Naive thymus-derived CD8-positive, alpha-beta T cell (primary cell): ENCODE measurements at regions not wholly inside any gene's neighbourhood (a gene's known extent, or its start where the extent isn't known, plus 50 kb on each side); places are given as distances from the start of the nearest gene placed in this dataset.
"Not testable (repeated sequence)": the region's sequence is repeated elsewhere in the genome, so short reads cannot be mapped to it uniquely, and the experiment has no call there.

Source experiments
- ATAC-seq, 2 donors: fragments of 150-1000 bp; cut with Tn5 transposase in 1 of 2; sonication (Bioruptor Pico), chemical (Tn5 transposase) in 1 of 2; 1 replicate in 1 of 2; 2 replicates in 1 of 2; pipeline ENCODE4 v1.10.0; 2021; ENCODE audit warnings: mild to moderate bottlenecking in 2 of 2, moderate library complexity in 2 of 2
- POLR2A ChIA-PET: fragments of 350-600 bp; sonication (Branson Sonifier 250); formaldehyde crosslinking; loops from one replicate; lab custom pipeline; 2021; ENCODE audit warnings: antibody characterized with exemption; lab: Charles Lee
- DNase-seq, 10 donors: peaks; one replicate each; pipeline versions ENCODE4 v3.0.0 to v3.0.0-alpha.2; 2020 to 2022
- H3K27ac Mint-ChIP-seq, 10 donors: one replicate each; pipeline ENCODE4 v1.8.0; 2020 to 2022; ENCODE audit warnings: mild to moderate bottlenecking in 10 of 10, mixed read lengths in 10 of 10, moderate library complexity in 4 of 10, inconsistent platforms in 1 of 10
- H3K27me3 Mint-ChIP-seq, 5 donors: one replicate each; pipeline ENCODE4 v1.8.0; 2021 to 2022; ENCODE audit warnings: mixed read lengths in 5 of 5
- H3K36me3 Mint-ChIP-seq, 3 donors: one replicate each; pipeline ENCODE4 v1.8.0; 2020 to 2022; ENCODE audit warnings: mixed read lengths in 3 of 3, mild to moderate bottlenecking in 2 of 3, inconsistent platforms in 1 of 3
- H3K4me1 Mint-ChIP-seq, 4 donors: one replicate each; pipeline ENCODE4 v1.8.0; 2021 to 2022; ENCODE audit warnings: mixed read lengths in 4 of 4
- H3K4me3 Mint-ChIP-seq, 10 donors: one replicate each; pipeline ENCODE4 v1.8.0; 2020 to 2022; ENCODE audit warnings: mild to moderate bottlenecking in 10 of 10, mixed read lengths in 10 of 10, moderate library complexity in 6 of 10, inconsistent platforms in 1 of 10
- H3K9me3 Mint-ChIP-seq, 9 donors: one replicate each; pipeline ENCODE4 v1.8.0; 2020 to 2022; ENCODE audit warnings: mixed read lengths in 9 of 9, mild to moderate bottlenecking in 3 of 9, inconsistent platforms in 1 of 9, moderate library complexity in 1 of 9

- ATAC-seq = peak in 1 of 2 donors; percentile 55
- H3K27ac Mint-ChIP-seq = no peak overlapping the region
- H3K4me3 Mint-ChIP-seq = peak overlapping the region in 3 of 10 donors; percentile 56 to 69 (median 66)
Measured at GRCh38 chr6:112879920-112880413, 532.8 kb downstream of the RFPL4B start.

GRCh38 chr6:112881027-112881426 is 533.9 kb downstream of the RFPL4B start:
- no peak for ATAC-seq
- Mint-ChIP-seq H3K27ac (peak overlapping the region in 1 of 10 donors; percentile 36), H3K27me3 (no peaks in the 10 kb centered on the region), H3K4me3 (no peak overlapping the region), H3K9me3 (peaks cover 0 to 8% (median 0%) of the 10 kb centered on the region in 9 donors), H3K36me3 (no peaks in the 10 kb centered on the region), H3K4me1 (no peaks in the 10 kb centered on the region)
- DNase-seq = no peak
- POLR2A ChIA-PET = no interaction called here

More at GRCh38 chr6:112879920-112880413, 532.8 kb downstream of the RFPL4B start:
- Mint-ChIP-seq H3K9me3 (peaks cover 0 to 8% (median 0%) of the 10 kb centered on the region in 9 donors), H3K36me3 (no peaks in the 10 kb centered on the region), H3K27me3 (no peaks in the 10 kb centered on the region), H3K4me1 (no peaks in the 10 kb centered on the region)
- POLR2A ChIA-PET = no interaction called here
- DNase-seq = peak in 4 of 10 donors; percentile 6 to 24 (median 16)

- Mint-ChIP-seq H3K4me3 (no peak overlapping the region), H3K4me1 (no peaks in the 10 kb centered on the region), H3K36me3 (no peaks in the 10 kb centered on the region), H3K27me3 (no peaks in the 10 kb centered on the region), H3K9me3 (peaks cover 0 to 4% (median 0%) of the 10 kb centered on the region in 9 donors), H3K27ac (no peak overlapping the region)
- DNase-seq = no peak
- POLR2A ChIA-PET = no interaction called here
- ATAC-seq = no peak
Measured at GRCh38 chr6:112881828-112882780, 535.0 kb downstream of the RFPL4B start.

- H3K4me3 Mint-ChIP-seq = no peak overlapping the region
- H3K36me3 Mint-ChIP-seq = no peaks in the 10 kb centered on the region
- POLR2A ChIA-PET = no interaction called here
- DNase-seq (no peak), ATAC-seq (no peak)
- no peaks in the 10 kb centered on the region for H3K27me3 Mint-ChIP-seq
- no peak overlapping the region for H3K27ac Mint-ChIP-seq
- H3K9me3 Mint-ChIP-seq = peaks cover 0 to 4% (median 0%) of the 10 kb centered on the region in 9 donors
- H3K4me1 Mint-ChIP-seq = no peaks in the 10 kb centered on the region
Measured at GRCh38 chr6:112883095-112883494, 536.0 kb downstream of the RFPL4B start.

GRCh38 chr6:112886415-112886814 is 539.3 kb downstream of the RFPL4B start:
- Mint-ChIP-seq H3K27ac (no peak overlapping the region), H3K4me1 (no peaks in the 10 kb centered on the region), H3K36me3 (no peaks in the 10 kb centered on the region), H3K9me3 (peaks cover 0 to 4% (median 0%) of the 10 kb centered on the region in 9 donors), H3K4me3 (no peak overlapping the region), H3K27me3 (no peaks in the 10 kb centered on the region)
- no peak for ATAC-seq
- POLR2A ChIA-PET = no interaction called here
- no peak for DNase-seq

GRCh38 chr6:112887424-112887823 is 540.3 kb downstream of the RFPL4B start:
- H3K36me3 Mint-ChIP-seq, DNase-seq, ATAC-seq, H3K9me3 Mint-ChIP-seq, H3K4me1 Mint-ChIP-seq, POLR2A ChIA-PET, H3K27ac Mint-ChIP-seq, H3K27me3 Mint-ChIP-seq, H3K4me3 Mint-ChIP-seq: not testable (repeated sequence)

- H3K9me3 Mint-ChIP-seq = peaks cover 0 to 22% (median 7%) of the 10 kb centered on the region in 9 donors
- no peak overlapping the region for H3K4me3 Mint-ChIP-seq
- H3K27ac Mint-ChIP-seq = no peak overlapping the region
- POLR2A ChIA-PET = no interaction called here
- peaks cover 0 to 7% (median 0%) of the 10 kb centered on the region in 3 donors for H3K36me3 Mint-ChIP-seq
- DNase-seq (no peak), ATAC-seq (no peak)
- H3K27me3 Mint-ChIP-seq = no peaks in the 10 kb centered on the region
- no peaks in the 10 kb centered on the region for H3K4me1 Mint-ChIP-seq
Measured at GRCh38 chr6:112899541-112899940, 552.4 kb downstream of the RFPL4B start.

GRCh38 chr6:112903361-112903760 is 556.2 kb downstream of the RFPL4B start:
- Mint-ChIP-seq H3K9me3 (peaks cover 0 to 28% (median 6%) of the 10 kb centered on the region in 9 donors), H3K27ac (peak overlapping the region in 1 of 10 donors; percentile 42), H3K27me3 (no peaks in the 10 kb centered on the region), H3K4me3 (no peak overlapping the region), H3K4me1 (no peaks in the 10 kb centered on the region), H3K36me3 (no peaks in the 10 kb centered on the region)
- POLR2A ChIA-PET = no interaction called here
- ATAC-seq (no peak), DNase-seq (no peak)

- Mint-ChIP-seq H3K9me3 (peaks cover 0 to 20% (median 5%) of the 10 kb centered on the region in 9 donors), H3K27me3 (no peaks in the 10 kb centered on the region), H3K27ac (no peak overlapping the region), H3K36me3 (no peaks in the 10 kb centered on the region), H3K4me3 (no peak overlapping the region), H3K4me1 (no peaks in the 10 kb centered on the region)
- no peak for ATAC-seq
- no peak for DNase-seq
- POLR2A ChIA-PET = no interaction called here
Measured at GRCh38 chr6:112906726-112907125, 559.6 kb downstream of the RFPL4B start.

GRCh38 chr6:112909781-112910180 is 562.7 kb downstream of the RFPL4B start:
- DNase-seq (no peak), ATAC-seq (no peak)
- Mint-ChIP-seq H3K27me3 (no peaks in the 10 kb centered on the region), H3K4me1 (no peaks in the 10 kb centered on the region), H3K4me3 (no peak overlapping the region), H3K9me3 (peaks cover 0 to 12% (median 0%) of the 10 kb centered on the region in 9 donors), H3K27ac (no peak overlapping the region), H3K36me3 (no peaks in the 10 kb centered on the region)
- POLR2A ChIA-PET = no interaction called here

GRCh38 chr6:112910256-112910655 is 563.1 kb downstream of the RFPL4B start:
- Mint-ChIP-seq H3K4me3 (no peak overlapping the region), H3K27me3 (no peaks in the 10 kb centered on the region), H3K27ac (no peak overlapping the region), H3K9me3 (peaks cover 0 to 12% (median 0%) of the 10 kb centered on the region in 9 donors), H3K4me1 (no peaks in the 10 kb centered on the region), H3K36me3 (no peaks in the 10 kb centered on the region)
- no peak for ATAC-seq
- POLR2A ChIA-PET = no interaction called here
- DNase-seq = no peak

GRCh38 chr6:112911959-112912358 is 564.8 kb downstream of the RFPL4B start:
- H3K36me3 Mint-ChIP-seq = no peaks in the 10 kb centered on the region
- no peak for ATAC-seq
- H3K27ac Mint-ChIP-seq = no peak overlapping the region
- H3K4me3 Mint-ChIP-seq = no peak overlapping the region
- no peaks in the 10 kb centered on the region for H3K4me1 Mint-ChIP-seq
- H3K9me3 Mint-ChIP-seq = peaks cover 0 to 12% (median 0%) of the 10 kb centered on the region in 9 donors
- DNase-seq = no peak
- H3K27me3 Mint-ChIP-seq = no peaks in the 10 kb centered on the region
- POLR2A ChIA-PET = no interaction called here

GRCh38 chr6:112912416-112913101 is 565.4 kb downstream of the RFPL4B start:
- H3K27me3 Mint-ChIP-seq = no peaks in the 10 kb centered on the region
- ATAC-seq (no peak), DNase-seq (no peak)
- H3K36me3 Mint-ChIP-seq = no peaks in the 10 kb centered on the region
- POLR2A ChIA-PET = no interaction called here
- H3K27ac Mint-ChIP-seq = no peak overlapping the region
- no peak overlapping the region for H3K4me3 Mint-ChIP-seq
- H3K9me3 Mint-ChIP-seq = peaks cover 0 to 10% (median 0%) of the 10 kb centered on the region in 9 donors
- no peaks in the 10 kb centered on the region for H3K4me1 Mint-ChIP-seq
